C4-2B (cell line): ENCODE measurements at regions not wholly inside any gene's neighbourhood (a gene's known extent, or its start where the extent isn't known, plus 50 kb on each side); places are given as distances from the start of the nearest gene placed in this dataset.

Source experiments
- ZFX ChIP-seq: fragments of 450-650 bp; IDR thresholded peaks from 2 replicates; pipeline ENCODE4 v1.6.1; 2017
- TF ChIP-seq, protein P1 (sequence below): fragments of 450-650 bp; conservative IDR thresholded peaks from 2 replicates; pipeline ENCODE4 v1.5.1; 2017; ENCODE audit warnings: mild to moderate bottlenecking

DNA sequence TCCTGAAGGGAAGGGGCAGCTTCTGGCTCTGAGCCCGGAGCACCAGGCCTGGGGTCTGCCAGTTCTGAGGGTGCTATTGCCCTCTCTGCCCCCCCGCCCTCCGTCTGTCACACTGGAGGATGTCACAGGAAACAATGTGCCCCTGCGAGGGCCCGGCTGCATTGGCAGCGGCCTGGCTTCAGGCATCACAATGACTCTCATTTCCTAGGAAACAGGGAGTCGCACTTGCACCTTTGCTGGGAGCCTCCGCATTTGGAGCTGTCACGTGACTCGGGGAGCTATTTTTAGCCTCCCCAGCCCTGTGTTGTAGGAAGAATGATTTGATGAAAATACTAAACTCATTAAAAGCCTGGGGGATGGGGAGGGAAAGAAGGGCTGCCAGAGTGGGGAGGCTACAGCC is 518.9 kb downstream of the SHQ1 start:
- TF ChIP-seq, protein P1, sequence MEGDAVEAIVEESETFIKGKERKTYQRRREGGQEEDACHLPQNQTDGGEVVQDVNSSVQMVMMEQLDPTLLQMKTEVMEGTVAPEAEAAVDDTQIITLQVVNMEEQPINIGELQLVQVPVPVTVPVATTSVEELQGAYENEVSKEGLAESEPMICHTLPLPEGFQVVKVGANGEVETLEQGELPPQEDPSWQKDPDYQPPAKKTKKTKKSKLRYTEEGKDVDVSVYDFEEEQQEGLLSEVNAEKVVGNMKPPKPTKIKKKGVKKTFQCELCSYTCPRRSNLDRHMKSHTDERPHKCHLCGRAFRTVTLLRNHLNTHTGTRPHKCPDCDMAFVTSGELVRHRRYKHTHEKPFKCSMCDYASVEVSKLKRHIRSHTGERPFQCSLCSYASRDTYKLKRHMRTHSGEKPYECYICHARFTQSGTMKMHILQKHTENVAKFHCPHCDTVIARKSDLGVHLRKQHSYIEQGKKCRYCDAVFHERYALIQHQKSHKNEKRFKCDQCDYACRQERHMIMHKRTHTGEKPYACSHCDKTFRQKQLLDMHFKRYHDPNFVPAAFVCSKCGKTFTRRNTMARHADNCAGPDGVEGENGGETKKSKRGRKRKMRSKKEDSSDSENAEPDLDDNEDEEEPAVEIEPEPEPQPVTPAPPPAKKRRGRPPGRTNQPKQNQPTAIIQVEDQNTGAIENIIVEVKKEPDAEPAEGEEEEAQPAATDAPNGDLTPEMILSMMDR = no peak
- TF ChIP-seq ZFX = no peak
